Kidney epithelial cell (primary cell): ENCODE measurements at regions not wholly inside any gene's neighbourhood (a gene's known extent, or its start where the extent isn't known, plus 50 kb on each side); places are given as distances from the start of the nearest gene placed in this dataset.
"Not testable (repeated sequence)": the region's sequence is repeated elsewhere in the genome, so short reads cannot be mapped to it uniquely, and the experiment has no call there.

Source experiments
- DNase-seq: peaks from one replicate; pipeline ENCODE4 v3.0.0-alpha.2; 2010; ENCODE audit warnings: low read depth
- H3K27me3 ChIP-seq: 2 replicates; pipeline ENCODE4 v1.6.0; 2011; ENCODE audit warnings: low read length; ENCODE audit not compliant: control insufficient read depth, insufficient read depth
- H3K36me3 ChIP-seq: 2 replicates; pipeline ENCODE4 v1.5.1; 2011; ENCODE audit warnings: low read length; ENCODE audit not compliant: control insufficient read depth, insufficient read depth
- H3K4me3 ChIP-seq: 2 replicates; pipeline ENCODE4 v1.5.1; 2011; ENCODE audit warnings: low read depth, mild to moderate bottlenecking, control low read depth, low read length
- TF ChIP-seq, protein P1 (sequence below): IDR thresholded peaks from 2 replicates; pipeline ENCODE4 v1.5.1; 2011; ENCODE audit warnings: mild to moderate bottlenecking, moderate library complexity, low read length, control low read depth, inconsistent platforms; ENCODE audit not compliant: insufficient read depth, poor library complexity, severe bottlenecking

DNA sequence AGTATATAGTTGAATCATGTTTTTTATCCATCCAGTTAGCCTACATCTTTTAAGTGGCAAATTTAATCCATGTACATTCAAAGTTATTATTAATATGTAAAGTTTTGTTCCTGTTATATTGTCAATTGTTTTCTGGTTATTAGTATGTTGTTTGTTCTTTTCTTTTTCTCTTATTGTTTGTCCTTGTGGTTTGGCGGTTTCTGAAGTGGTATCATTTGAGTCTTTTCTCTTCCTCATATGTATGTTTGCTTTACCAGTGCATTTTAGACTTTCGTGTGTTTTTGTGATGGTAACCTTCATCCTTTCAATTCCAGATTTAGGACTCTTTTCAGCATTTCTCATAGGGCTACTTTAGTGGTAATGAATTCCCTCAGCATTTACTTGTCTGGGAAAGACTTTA is 130.4 kb upstream of the RFX3 start:
- Histone ChIP-seq H3K4me3 (no peak overlapping the region), H3K27me3 (no peaks in the 10 kb centered on the region), H3K36me3 (no peaks in the 10 kb centered on the region)
- TF ChIP-seq, protein P1, sequence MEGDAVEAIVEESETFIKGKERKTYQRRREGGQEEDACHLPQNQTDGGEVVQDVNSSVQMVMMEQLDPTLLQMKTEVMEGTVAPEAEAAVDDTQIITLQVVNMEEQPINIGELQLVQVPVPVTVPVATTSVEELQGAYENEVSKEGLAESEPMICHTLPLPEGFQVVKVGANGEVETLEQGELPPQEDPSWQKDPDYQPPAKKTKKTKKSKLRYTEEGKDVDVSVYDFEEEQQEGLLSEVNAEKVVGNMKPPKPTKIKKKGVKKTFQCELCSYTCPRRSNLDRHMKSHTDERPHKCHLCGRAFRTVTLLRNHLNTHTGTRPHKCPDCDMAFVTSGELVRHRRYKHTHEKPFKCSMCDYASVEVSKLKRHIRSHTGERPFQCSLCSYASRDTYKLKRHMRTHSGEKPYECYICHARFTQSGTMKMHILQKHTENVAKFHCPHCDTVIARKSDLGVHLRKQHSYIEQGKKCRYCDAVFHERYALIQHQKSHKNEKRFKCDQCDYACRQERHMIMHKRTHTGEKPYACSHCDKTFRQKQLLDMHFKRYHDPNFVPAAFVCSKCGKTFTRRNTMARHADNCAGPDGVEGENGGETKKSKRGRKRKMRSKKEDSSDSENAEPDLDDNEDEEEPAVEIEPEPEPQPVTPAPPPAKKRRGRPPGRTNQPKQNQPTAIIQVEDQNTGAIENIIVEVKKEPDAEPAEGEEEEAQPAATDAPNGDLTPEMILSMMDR: no peak
- no peak for DNase-seq

- TF ChIP-seq, protein P1: no peak
- no peak for DNase-seq
- no peaks in the 10 kb centered on the region for H3K36me3 ChIP-seq
- no peaks in the 10 kb centered on the region for H3K27me3 ChIP-seq
- no peak overlapping the region for H3K4me3 ChIP-seq
Observed at GRCh38 chr9:3650994-3651622, 125.3 kb upstream of the RFX3 start.

GRCh38 chr9:3648722-3649246 is 123.0 kb upstream of the RFX3 start:
- TF ChIP-seq, protein P1: no peak
- DNase-seq: no peak
- Histone ChIP-seq H3K36me3 (no peaks in the 10 kb centered on the region), H3K4me3 (no peak overlapping the region), H3K27me3 (no peaks in the 10 kb centered on the region)

DNA sequence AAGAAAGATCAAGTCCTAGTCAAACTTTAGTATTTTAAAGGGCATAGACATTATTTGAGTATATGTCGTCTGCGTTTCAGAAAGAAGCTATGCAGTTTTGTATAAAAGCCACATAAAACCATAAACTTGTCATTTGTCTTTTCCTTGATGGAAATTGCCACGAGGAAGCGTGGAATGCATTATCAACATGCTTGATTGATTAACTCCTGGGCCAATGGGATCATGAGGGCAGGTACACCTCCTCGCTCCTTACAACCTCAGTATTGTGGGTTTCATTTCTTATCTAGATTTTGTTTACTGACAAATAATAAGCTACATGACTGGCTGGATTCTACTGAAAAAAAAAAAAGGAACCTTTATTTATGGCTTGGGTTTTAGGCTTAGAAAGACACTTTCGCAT is 122.5 kb upstream of the RFX3 start:
- H3K36me3 ChIP-seq: no peaks in the 10 kb centered on the region
- TF ChIP-seq, protein P1: no peak
- no peaks in the 10 kb centered on the region for H3K27me3 ChIP-seq
- no peak for DNase-seq
- no peak overlapping the region for H3K4me3 ChIP-seq

DNA sequence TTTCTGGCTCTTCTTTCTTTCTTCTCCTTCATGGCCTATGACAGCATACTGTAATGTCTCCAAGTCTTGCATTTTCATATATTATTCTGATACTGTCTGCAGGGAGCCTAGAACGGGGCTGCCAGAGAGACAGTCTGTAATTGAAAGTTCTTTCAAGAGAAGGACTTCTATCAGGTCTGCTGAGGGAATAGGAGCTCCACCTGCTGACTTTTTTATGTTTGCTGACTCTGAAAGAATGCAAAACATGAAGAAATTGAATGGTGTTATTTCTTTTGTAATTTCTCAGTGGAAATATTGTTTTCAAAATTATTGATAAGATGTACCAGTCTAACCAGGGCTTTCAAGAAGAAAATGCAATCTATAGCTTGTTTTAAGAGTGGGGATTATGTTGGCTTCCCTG is 121.9 kb upstream of the RFX3 start:
- DNase-seq: no peak
- Histone ChIP-seq H3K27me3 (no peaks in the 10 kb centered on the region), H3K36me3 (no peaks in the 10 kb centered on the region), H3K4me3 (no peak overlapping the region)
- TF ChIP-seq, protein P1: no peak

GRCh38 chr9:3646226-3646625 is 120.4 kb upstream of the RFX3 start:
- TF ChIP-seq, protein P1: no peak
- Histone ChIP-seq H3K27me3 (no peaks in the 10 kb centered on the region), H3K36me3 (no peaks in the 10 kb centered on the region), H3K4me3 (no peak overlapping the region)
- no peak for DNase-seq

GRCh38 chr9:3642075-3642474 is 116.3 kb upstream of the RFX3 start:
- H3K27me3 ChIP-seq, H3K4me3 ChIP-seq, H3K36me3 ChIP-seq, DNase-seq: not testable (repeated sequence)
